Suprapubic skin (tissue), 4 donors: ENCODE measurements at regions not wholly inside any gene's neighbourhood (a gene's known extent, or its start where the extent isn't known, plus 50 kb on each side); places are given as distances from the start of the nearest gene placed in this dataset.
A peak's percentile ranks its signal among the peaks of the same experiment; 100 is the strongest.

Experiments
- DNase-seq, 2 donors: peaks; one replicate each; pipeline ENCODE4 v3.0.0-alpha.2; 2019; ENCODE audit warnings: low spot score in 2 of 2
- H3K27ac ChIP-seq: fragments of 200-600 bp; sonication (generic); one replicate; pipeline ENCODE4 v1.5.1; 2019
- H3K27me3 ChIP-seq: fragments of 200-600 bp; sonication (generic); one replicate; pipeline ENCODE4 v1.5.1; 2019
- H3K36me3 ChIP-seq: fragments of 200-600 bp; sonication (generic); one replicate; pipeline ENCODE4 v1.5.1; 2019
- H3K4me1 ChIP-seq: fragments of 200-600 bp; sonication (generic); one replicate; pipeline ENCODE4 v1.5.1; 2019
- H3K4me3 ChIP-seq: fragments of 200-600 bp; sonication (generic); one replicate; pipeline ENCODE4 v1.5.1; 2019; ENCODE audit warnings: mild to moderate bottlenecking
- H3K9me3 ChIP-seq: fragments of 200-600 bp; sonication (generic); one replicate; pipeline ENCODE4 v1.5.1; 2019
- CTCF ChIP-seq, 2 donors: fragments of 200-600 bp in 1 of 2; fragments of 450-650 bp in 1 of 2; sonication (generic) in 1 of 2; IDR thresholded peaks; one replicate each; pipeline ENCODE4 v1.5.1; 2016 to 2019; ENCODE audit warnings: antibody characterized with exemption in 2 of 2, mild to moderate bottlenecking in 1 of 2, moderate library complexity in 1 of 2
- EP300 ChIP-seq: sonication (generic); formaldehyde crosslinking; IDR thresholded peaks from one replicate; pipeline ENCODE4 v1.6.1; 2017; ENCODE audit warnings: antibody characterized with exemption
- POLR2A ChIP-seq, 2 donors: fragments of 450-650 bp; IDR thresholded peaks; one replicate each; pipeline ENCODE4 v1.6.1; 2017; ENCODE audit warnings: antibody characterized with exemption in 2 of 2, mild to moderate bottlenecking in 2 of 2, moderate library complexity in 2 of 2
- POLR2AphosphoS5 ChIP-seq, 3 donors: sonication (generic); formaldehyde crosslinking; IDR thresholded peaks; one replicate each; pipeline ENCODE4 v1.6.1; 2017; ENCODE audit warnings: antibody characterized with exemption in 3 of 3
- WGBS: methylation state at CpG from one replicate; pipeline ENCODE4 v1.1.5; 2018; 5-methylcytosine and 5-hydroxymethylcytosine counted together

GRCh38 chr3:66154444-66154861 is 66.3 kb upstream of the SLC25A26 start:
- Histone ChIP-seq H3K4me1 (no peaks in the 10 kb centered on the region), H3K36me3 (no peaks in the 10 kb centered on the region), H3K9me3 (no peaks in the 10 kb centered on the region), H3K27ac (no peak overlapping the region), H3K27me3 (no peaks in the 10 kb centered on the region), H3K4me3 (peak overlapping the region; percentile 33)
- 67% methylated on average over 9 of the region's 9 CpGs for WGBS
- no peak for DNase-seq
- TF ChIP-seq EP300 = no peak
- TF ChIP-seq CTCF (IDR thresholded peaks at IDR 0.05) = no peak
- TF ChIP-seq POLR2AphosphoS5 (IDR thresholded peaks at IDR 0.05) = no peak
- TF ChIP-seq POLR2A (IDR thresholded peaks at IDR 0.05) = no peak

GRCh38 chr3:66153481-66154443 is 67.0 kb upstream of the SLC25A26 start:
- Histone ChIP-seq H3K27ac (no peak overlapping the region), H3K4me1 (no peaks in the 10 kb centered on the region), H3K4me3 (peak overlapping the region; percentile 33), H3K27me3 (no peaks in the 10 kb centered on the region), H3K36me3 (no peaks in the 10 kb centered on the region), H3K9me3 (no peaks in the 10 kb centered on the region)
- WGBS = 54% methylated on average over 25 of the region's 25 CpGs
- TF ChIP-seq EP300 = no peak
- TF ChIP-seq POLR2AphosphoS5 (IDR thresholded peaks at IDR 0.05) = no peak
- no peak for TF ChIP-seq CTCF (IDR thresholded peaks at IDR 0.05)
- no peak for TF ChIP-seq POLR2A (IDR thresholded peaks at IDR 0.05)
- no peak for DNase-seq

GRCh38 chr3:66152336-66152735 is 68.5 kb upstream of the SLC25A26 start:
- 96% methylated on average over 2 of the region's 2 CpGs for WGBS
- DNase-seq = no peak
- TF ChIP-seq POLR2A (IDR thresholded peaks at IDR 0.05) (no peak), CTCF (IDR thresholded peaks at IDR 0.05) (no peak), POLR2AphosphoS5 (IDR thresholded peaks at IDR 0.05) (no peak), EP300 (no peak)

GRCh38 chr3:66150977-66151376 is 69.8 kb upstream of the SLC25A26 start:
- no peak for DNase-seq
- H3K4me3 ChIP-seq = no peak overlapping the region
- WGBS = 95% methylated on average over 5 of the region's 5 CpGs
- no peaks in the 10 kb centered on the region for H3K4me1 ChIP-seq
- TF ChIP-seq CTCF (IDR thresholded peaks at IDR 0.05) (no peak), POLR2AphosphoS5 (IDR thresholded peaks at IDR 0.05) (no peak), EP300 (no peak), POLR2A (IDR thresholded peaks at IDR 0.05) (no peak)
- H3K27ac ChIP-seq = no peak overlapping the region
- no peaks in the 10 kb centered on the region for H3K27me3 ChIP-seq
- H3K9me3 ChIP-seq = no peaks in the 10 kb centered on the region
- no peaks in the 10 kb centered on the region for H3K36me3 ChIP-seq

More at GRCh38 chr3:66152336-66152735, 68.5 kb upstream of the SLC25A26 start:
- H3K27ac ChIP-seq = no peak overlapping the region
- H3K9me3 ChIP-seq = no peaks in the 10 kb centered on the region
- H3K4me3 ChIP-seq = no peak overlapping the region
- no peaks in the 10 kb centered on the region for H3K4me1 ChIP-seq
- no peaks in the 10 kb centered on the region for H3K36me3 ChIP-seq
- H3K27me3 ChIP-seq = no peaks in the 10 kb centered on the region

- H3K27me3 ChIP-seq = no peaks in the 10 kb centered on the region
- 78% methylated on average over 1 of the region's 1 CpG for WGBS
- TF ChIP-seq EP300 (no peak), CTCF (IDR thresholded peaks at IDR 0.05) (no peak), POLR2A (IDR thresholded peaks at IDR 0.05) (no peak), POLR2AphosphoS5 (IDR thresholded peaks at IDR 0.05) (no peak)
- no peak overlapping the region for H3K27ac ChIP-seq
- no peaks in the 10 kb centered on the region for H3K4me1 ChIP-seq
- no peak overlapping the region for H3K4me3 ChIP-seq
- H3K9me3 ChIP-seq = no peaks in the 10 kb centered on the region
- no peaks in the 10 kb centered on the region for H3K36me3 ChIP-seq
- no peak for DNase-seq
Measured at GRCh38 chr3:66149269-66149668, 71.5 kb upstream of the SLC25A26 start.
